ENCODE measurements at regions not wholly inside any gene's neighbourhood (a gene's known extent, or its start where the extent isn't known, plus 50 kb on each side); places are given as distances from the start of the nearest gene placed in this dataset.
"Not testable (repeated sequence)": the region's sequence is repeated elsewhere in the genome, so short reads cannot be mapped to it uniquely, and the experiment has no call there.

DNA sequence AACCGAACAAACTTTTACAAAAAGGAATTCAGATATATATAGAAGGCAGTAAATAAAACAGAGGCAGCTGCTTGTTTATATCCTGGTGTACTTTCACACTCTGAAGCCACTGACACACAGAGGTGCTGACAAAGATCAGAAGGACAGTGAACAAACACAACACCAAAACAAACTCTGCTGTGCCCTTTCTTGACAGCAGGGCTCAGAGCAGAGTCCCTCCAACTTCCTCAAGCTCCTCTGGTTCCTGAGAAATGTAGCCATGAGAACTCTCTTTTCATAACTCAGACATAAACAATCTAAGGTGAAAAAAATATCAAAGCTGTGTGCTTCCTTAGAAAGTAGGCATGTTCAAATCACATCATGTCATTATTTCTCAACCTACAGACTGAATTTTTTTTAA is 1052.8 kb upstream of the SPRY2 start:
- intact Hi-C loops (cut with DNase I): no loop called here
- ATAC-seq (no peak), DNase-seq (no peak)

DNA sequence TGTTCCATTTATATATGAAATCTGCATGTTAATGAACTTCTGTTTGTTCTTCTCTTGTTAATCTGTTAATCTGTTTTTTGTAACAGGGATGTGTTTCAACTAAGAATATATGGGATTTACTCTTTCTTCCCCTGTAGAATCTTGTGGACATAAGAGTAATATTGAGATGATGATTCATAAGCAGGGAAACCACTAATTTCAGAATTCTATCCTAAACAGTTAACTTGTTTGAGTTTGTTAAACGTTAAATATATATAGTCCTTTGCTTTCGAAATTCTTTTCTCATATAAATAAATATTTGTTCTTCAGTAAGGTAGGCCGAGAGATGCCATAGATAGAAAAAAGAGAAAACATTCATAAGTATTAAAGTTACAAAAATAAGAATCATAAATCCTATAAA is 1052.2 kb upstream of the SPRY2 start:
- DNase-seq (no peak), ATAC-seq (no peak)
- intact Hi-C loops (cut with DNase I): no loop called here

- DNase-seq: no peak
- no peak for ATAC-seq
- intact Hi-C loops (cut with DNase I): no loop called here
Observed at GRCh38 chr13:81388400-81388799, 1047.5 kb upstream of the SPRY2 start.

GRCh38 chr13:81383444-81383843 is 1042.5 kb upstream of the SPRY2 start:
- DNase-seq (no peak), ATAC-seq (no peak)
- intact Hi-C loops (cut with DNase I): no loop called here

DNA sequence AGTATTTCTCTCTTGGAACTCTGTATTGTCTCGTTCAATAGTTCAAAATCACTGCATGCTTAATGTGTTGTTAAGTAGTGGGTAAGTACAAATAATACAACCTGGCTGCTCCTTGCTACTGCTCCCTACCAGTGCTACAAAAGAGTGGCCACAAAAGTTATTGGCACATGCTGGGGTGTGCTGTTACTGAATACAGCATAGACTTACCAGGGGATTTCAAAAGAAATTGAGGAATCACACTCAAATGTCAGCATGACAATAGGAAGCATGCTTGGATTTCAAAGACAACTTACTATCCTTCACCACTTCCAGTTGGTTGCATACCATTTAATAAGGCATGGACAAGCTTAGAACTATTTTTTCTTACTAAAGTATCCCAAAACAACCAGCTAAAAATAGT is 1041.3 kb upstream of the SPRY2 start:
- DNase-seq (no peak), ATAC-seq (no peak)
- intact Hi-C loops (cut with DNase I): no loop called here

DNA sequence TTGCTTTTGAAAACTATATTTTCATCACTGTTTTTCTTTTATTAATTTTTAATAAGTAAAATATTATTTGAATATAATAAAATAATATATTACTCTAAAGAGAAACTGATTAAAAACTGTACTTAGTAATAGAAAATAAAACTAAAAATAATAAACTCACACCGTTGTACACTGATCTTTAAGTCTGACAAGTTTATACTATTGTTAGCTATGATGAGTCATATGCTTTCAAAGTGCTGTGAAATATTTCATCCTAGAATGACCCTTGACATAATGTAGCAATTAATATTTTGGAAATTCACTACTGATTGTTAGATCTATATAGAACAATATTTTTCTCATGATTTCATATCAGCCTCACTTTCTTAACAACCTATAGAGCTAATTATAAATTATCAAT is 1040.6 kb upstream of the SPRY2 start:
- ATAC-seq: no peak
- intact Hi-C loops (cut with DNase I): no loop called here
- DNase-seq: no peak

- no peak for ATAC-seq
- no peak for DNase-seq
- intact Hi-C loops (cut with DNase I): no loop called here
Observed at GRCh38 chr13:81379183-81379582, 1038.3 kb upstream of the SPRY2 start.

- intact Hi-C loops (cut with DNase I): no loop called here
- DNase-seq: no peak
- no peak for ATAC-seq
Observed at GRCh38 chr13:81377921-81378320, 1037.0 kb upstream of the SPRY2 start.

DNA sequence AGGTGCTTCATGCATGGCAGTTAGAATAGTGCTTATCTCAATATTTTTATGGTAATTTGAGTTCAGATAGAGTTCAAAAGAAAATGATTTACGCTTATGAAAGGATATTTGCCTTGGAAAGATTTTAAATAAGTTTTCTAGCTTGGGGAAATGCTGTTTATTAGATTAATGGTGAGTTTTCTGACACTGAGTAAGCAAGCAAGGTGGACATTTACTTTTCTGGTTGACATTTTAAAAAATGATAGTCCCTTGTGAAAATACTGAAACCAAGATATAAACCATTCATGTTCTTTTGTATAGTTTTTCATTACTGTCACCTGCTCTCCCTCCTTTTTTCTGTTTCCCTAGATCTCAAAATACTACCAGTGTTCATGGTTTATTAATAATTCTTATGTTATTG is 1034.8 kb upstream of the SPRY2 start:
- intact Hi-C loops (cut with DNase I): no loop called here
- DNase-seq (no peak), ATAC-seq (no peak)

- DNase-seq; ATAC-seq; intact Hi-C loops (cut with DNase I): not testable (repeated sequence)
Observed at GRCh38 chr13:81362711-81363110, 1021.8 kb upstream of the SPRY2 start.

GRCh38 chr13:81350056-81350455 is 1009.1 kb upstream of the SPRY2 start:
- intact Hi-C loops (cut with DNase I): no loop called here
- ATAC-seq (no peak), DNase-seq (no peak)

- intact Hi-C loops (cut with DNase I); DNase-seq; ATAC-seq: not testable (repeated sequence)
Observed at GRCh38 chr13:81340118-81341069, 999.5 kb upstream of the SPRY2 start.

- DNase-seq; ATAC-seq; intact Hi-C loops (cut with DNase I): not testable (repeated sequence)
Observed at GRCh38 chr13:81339666-81340065, 998.7 kb upstream of the SPRY2 start.

DNA sequence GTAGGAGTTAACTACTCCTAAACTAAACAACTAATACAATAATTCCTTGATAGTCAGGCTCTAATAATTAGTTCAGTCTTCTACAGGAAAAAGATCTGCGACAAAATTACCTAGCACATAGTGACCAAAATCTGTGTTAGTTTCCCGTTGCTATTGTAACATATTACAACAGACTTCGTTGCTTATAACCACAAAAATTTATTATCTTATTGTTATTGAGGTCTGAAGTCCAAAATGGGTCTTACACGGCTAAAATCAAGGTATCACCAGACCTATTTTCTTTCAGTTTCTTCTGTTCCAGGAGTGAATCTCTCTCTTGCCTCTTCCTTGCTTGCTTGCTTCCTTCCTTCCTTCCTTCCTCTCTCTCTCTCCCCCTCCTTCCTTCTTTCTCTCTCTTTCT is 993.6 kb upstream of the SPRY2 start:
- no peak for ATAC-seq
- no peak for DNase-seq
- intact Hi-C loops (cut with DNase I): no loop called here

DNA sequence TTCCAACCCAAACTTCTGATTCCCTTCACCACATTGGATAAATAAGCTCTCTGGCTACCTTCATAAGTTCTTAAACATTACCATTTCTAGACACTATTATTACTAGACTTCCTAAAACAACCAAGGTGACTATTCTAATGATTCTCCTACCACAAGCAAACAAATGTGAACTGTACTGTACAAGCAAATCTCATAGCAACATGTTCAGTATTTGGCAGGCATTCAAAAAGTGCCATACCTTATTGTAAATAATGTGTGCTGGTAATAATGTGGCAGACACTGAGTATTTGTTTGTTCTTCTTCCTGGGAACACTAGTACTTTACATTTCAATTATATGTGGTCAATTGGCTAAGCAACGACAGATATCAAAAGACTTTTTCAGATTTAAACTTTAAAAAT is 986.0 kb upstream of the SPRY2 start:
- no peak for ATAC-seq
- intact Hi-C loops (cut with DNase I): no loop called here

GRCh38 chr13:81320516-81320915 is 979.6 kb upstream of the SPRY2 start:
- intact Hi-C loops (cut with DNase I): no loop called here
- no peak for ATAC-seq
- no peak for DNase-seq

More for the DNA sequence above, 986.0 kb upstream of the SPRY2 start:
- no peak for DNase-seq

DNA sequence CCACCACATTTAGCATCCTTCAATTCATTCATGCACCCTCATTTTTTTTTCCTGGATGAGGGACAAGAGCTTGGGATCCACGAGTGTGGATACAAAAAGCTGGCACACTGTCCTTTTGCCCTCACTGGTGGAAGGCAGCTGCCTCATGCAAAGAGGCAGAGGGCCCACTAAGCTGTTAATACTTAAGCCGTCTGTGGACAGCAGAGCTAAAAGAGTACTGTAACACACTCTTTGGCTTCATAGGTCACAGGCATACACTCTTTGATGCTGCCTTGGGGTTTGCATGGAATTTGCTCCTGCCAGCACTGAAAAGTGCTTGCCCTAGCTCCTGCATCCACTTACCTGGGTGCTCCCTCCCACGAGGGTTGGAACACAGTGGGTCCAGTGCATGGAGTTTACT is 978.4 kb upstream of the SPRY2 start:
- ATAC-seq: no peak
- intact Hi-C loops (cut with DNase I): no loop called here

DNA sequence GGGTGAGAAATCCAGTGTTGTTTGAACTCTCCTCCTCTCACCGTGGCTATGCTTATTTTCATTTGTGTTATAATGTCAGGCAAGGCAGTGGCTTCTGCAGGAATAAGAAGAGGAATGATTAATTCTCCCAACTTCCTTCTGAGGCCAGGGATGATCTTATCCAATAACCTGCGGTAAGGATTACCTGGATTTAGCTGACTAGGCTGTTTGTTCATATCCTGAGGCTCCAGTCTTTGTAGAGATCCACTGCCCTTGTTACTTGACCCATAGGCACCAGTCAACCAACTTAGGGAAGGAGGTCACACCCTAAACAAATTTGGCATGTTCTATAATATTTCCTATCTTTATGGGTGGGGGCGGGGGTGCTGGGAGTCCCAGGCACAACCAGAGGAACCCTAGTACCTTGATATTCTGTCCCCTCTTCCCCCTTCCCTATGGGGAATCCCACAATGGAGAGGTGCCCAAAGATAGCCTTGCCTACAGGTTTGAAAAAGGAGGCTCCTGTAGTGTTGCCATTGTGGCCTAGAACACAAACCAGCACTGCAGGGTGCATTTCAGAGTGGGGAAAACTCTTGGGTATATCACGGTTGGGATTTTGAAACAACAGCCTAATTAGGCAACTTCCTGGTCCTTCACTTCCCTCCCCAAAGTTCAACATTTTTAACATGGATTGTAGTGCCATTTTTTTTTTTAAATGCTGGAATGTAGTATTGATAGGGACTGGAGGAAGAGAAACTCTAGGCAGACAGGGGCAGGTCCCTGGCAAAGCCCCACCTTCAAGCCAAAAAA is 977.5 kb upstream of the SPRY2 start:
- no peak for ATAC-seq
- intact Hi-C loops (cut with DNase I): no loop called here
- DNase-seq: no peak

More for the DNA sequence above, 978.4 kb upstream of the SPRY2 start:
- DNase-seq: no peak

DNA sequence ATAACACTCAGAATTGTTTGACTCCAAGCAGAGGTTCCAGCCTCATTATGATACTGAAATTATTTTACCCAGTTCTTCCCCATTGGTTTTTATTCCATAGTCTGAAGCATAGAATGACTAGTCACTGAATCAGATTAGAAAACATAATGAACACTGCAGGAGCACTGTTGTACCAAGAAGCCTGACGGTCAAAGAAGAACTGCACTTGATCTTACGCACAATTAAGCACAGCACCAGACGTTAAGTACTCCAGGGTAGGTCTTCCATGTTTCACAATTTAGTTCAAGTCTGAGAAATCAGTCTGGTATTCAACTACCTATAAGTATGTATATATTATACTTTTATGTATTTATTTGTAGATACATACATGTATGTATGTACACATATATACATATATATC is 973.5 kb upstream of the SPRY2 start:
- DNase-seq: no peak
- ATAC-seq: no peak
- intact Hi-C loops (cut with DNase I): no loop called here

- intact Hi-C loops (cut with DNase I): no loop called here
Observed at GRCh38 chr13:81305928-81306327, 965.0 kb upstream of the SPRY2 start.

More at GRCh38 chr13:81305928-81306327, 965.0 kb upstream of the SPRY2 start:
- ATAC-seq: no peak
- no peak for DNase-seq
